ENCODE measurements at regions not wholly inside any gene's neighbourhood (a gene's known extent, or its start where the extent isn't known, plus 50 kb on each side); places are given as distances from the start of the nearest gene placed in this dataset.

- no peaks in the 10 kb centered on the region for H3K36me3 ChIP-seq (ENCODE audit: insufficient read depth, low read length)
- no peak for TF ChIP-seq CTCF (conservative IDR thresholded peaks at IDR 0.05; ENCODE audit: low read length)
- TF ChIP-seq EZH2phosphoT487 (IDR thresholded peaks at IDR 0.05; ENCODE audit: borderline replicate concordance, low read depth, low read length), result no peak
- intact Hi-C loops (cut with micrococcal nuclease; ENCODE audit: unreplicated experiment), result no loop called here
- H3K27ac ChIP-seq (ENCODE audit: low read depth, low read length, poor library complexity, severe bottlenecking), result no peak overlapping the region
- DNase-seq (ENCODE audit: low spot score), result no peak
- H2AFZ ChIP-seq (ENCODE audit: low read length), result no peak overlapping the region
- no peaks in the 10 kb centered on the region for H4K20me1 ChIP-seq (ENCODE audit: insufficient read depth, low read length)
- no peaks in the 10 kb centered on the region for H3K79me2 ChIP-seq (ENCODE audit: insufficient read depth, low read depth, low read length)
- no TSS peak for BruUV-seq (replicated peaks)
- H3K4me2 ChIP-seq (ENCODE audit: low read length), result no peak overlapping the region
- no peaks in the 10 kb centered on the region for H3K4me1 ChIP-seq (ENCODE audit: insufficient read depth, low read length, poor library complexity, severe bottlenecking)
- POLR2A ChIA-PET, result no interaction called here
- CTCF ChIA-PET (ENCODE audit: unreplicated experiment), result no interaction called here
- no peak overlapping the region for H3K4me3 ChIP-seq (ENCODE audit: low read depth, low read length, poor library complexity, severe bottlenecking)
- no peaks in the 10 kb centered on the region for H3K9me2 ChIP-seq (ENCODE audit: insufficient read depth, low read length)
- no peaks in the 10 kb centered on the region for H3K9me3 ChIP-seq (ENCODE audit: low read length)
Measured at GRCh38 chr3:76353683-76354082, 568.3 kb upstream of the ZNF717 start.

- H3K4me2 ChIP-seq (ENCODE audit: low read length), result no peak overlapping the region
- no peak overlapping the region for H3K27ac ChIP-seq (ENCODE audit: low read depth, low read length, poor library complexity, severe bottlenecking)
- TF ChIP-seq CTCF (conservative IDR thresholded peaks at IDR 0.05; ENCODE audit: low read length) (no peak), EZH2phosphoT487 (IDR thresholded peaks at IDR 0.05; ENCODE audit: borderline replicate concordance, low read depth, low read length) (no peak)
- no peaks in the 10 kb centered on the region for H3K36me3 ChIP-seq (ENCODE audit: insufficient read depth, low read length)
- DNase-seq (ENCODE audit: low spot score), result no peak
- H4K20me1 ChIP-seq (ENCODE audit: insufficient read depth, low read length), result no peaks in the 10 kb centered on the region
- no peaks in the 10 kb centered on the region for H3K4me1 ChIP-seq (ENCODE audit: insufficient read depth, low read length, poor library complexity, severe bottlenecking)
- intact Hi-C loops (cut with micrococcal nuclease; ENCODE audit: unreplicated experiment), result no loop called here
- ChIA-PET CTCF (ENCODE audit: unreplicated experiment) (no interaction called here), POLR2A (no interaction called here)
- no peaks in the 10 kb centered on the region for H3K9me2 ChIP-seq (ENCODE audit: insufficient read depth, low read length)
- H2AFZ ChIP-seq (ENCODE audit: low read length), result no peak overlapping the region
- H3K4me3 ChIP-seq (ENCODE audit: low read depth, low read length, poor library complexity, severe bottlenecking), result no peak overlapping the region
- no peaks in the 10 kb centered on the region for H3K79me2 ChIP-seq (ENCODE audit: insufficient read depth, low read depth, low read length)
- no peaks in the 10 kb centered on the region for H3K9me3 ChIP-seq (ENCODE audit: low read length)
- BruUV-seq (replicated peaks), result no TSS peak
Measured at GRCh38 chr3:76361010-76361409, 575.7 kb upstream of the ZNF717 start.

- no peaks in the 10 kb centered on the region for H3K9me3 ChIP-seq (ENCODE audit: low read length)
- no peaks in the 10 kb centered on the region for H3K36me3 ChIP-seq (ENCODE audit: insufficient read depth, low read length)
- no peak for TF ChIP-seq CTCF (conservative IDR thresholded peaks at IDR 0.05; ENCODE audit: low read length)
- TF ChIP-seq EZH2phosphoT487 (IDR thresholded peaks at IDR 0.05; ENCODE audit: borderline replicate concordance, low read depth, low read length), result no peak
- H3K9me2 ChIP-seq (ENCODE audit: insufficient read depth, low read length), result no peaks in the 10 kb centered on the region
- no peaks in the 10 kb centered on the region for H3K4me1 ChIP-seq (ENCODE audit: insufficient read depth, low read length, poor library complexity, severe bottlenecking)
- ChIA-PET CTCF (ENCODE audit: unreplicated experiment) (no interaction called here), POLR2A (no interaction called here)
- H3K79me2 ChIP-seq (ENCODE audit: insufficient read depth, low read depth, low read length), result no peaks in the 10 kb centered on the region
- no TSS peak for BruUV-seq (replicated peaks)
- H4K20me1 ChIP-seq (ENCODE audit: insufficient read depth, low read length), result no peaks in the 10 kb centered on the region
- no peak overlapping the region for H3K4me3 ChIP-seq (ENCODE audit: low read depth, low read length, poor library complexity, severe bottlenecking)
- intact Hi-C loops (cut with micrococcal nuclease; ENCODE audit: unreplicated experiment), result no loop called here
- H3K4me2 ChIP-seq (ENCODE audit: low read length), result no peak overlapping the region
- no peak overlapping the region for H3K27ac ChIP-seq (ENCODE audit: low read depth, low read length, poor library complexity, severe bottlenecking)
- H2AFZ ChIP-seq (ENCODE audit: low read length), result no peak overlapping the region
- no peak for DNase-seq (ENCODE audit: low spot score)
Measured at GRCh38 chr3:76362643-76363042, 577.3 kb upstream of the ZNF717 start.
